ENCODE measurements at regions not wholly inside any gene's neighbourhood (a gene's known extent, or its start where the extent isn't known, plus 50 kb on each side); places are given as distances from the start of the nearest gene placed in this dataset.
"Not testable (repeated sequence)": the region's sequence is repeated elsewhere in the genome, so short reads cannot be mapped to it uniquely, and the experiment has no call there.

- DNase-seq (ENCODE audit: low spot score): no peak
These were observed 98.8 kb downstream of the BMP4 start for GRCh38 chr14:53857625-53858344.

- DNase-seq (ENCODE audit: low spot score): no peak
These were observed 101.1 kb downstream of the BMP4 start for GRCh38 chr14:53855574-53855973.

GRCh38 chr14:53855127-53855526 lies 101.5 kb downstream of the BMP4 start:
- DNase-seq (ENCODE audit: low spot score): no peak

GRCh38 chr14:53851394-53852090 lies 105.1 kb downstream of the BMP4 start:
- no peak for DNase-seq (ENCODE audit: low spot score)

GRCh38 chr14:53850714-53851296 lies 105.8 kb downstream of the BMP4 start:
- DNase-seq (ENCODE audit: low spot score): no peak

GRCh38 chr14:53849549-53849948 lies 107.1 kb downstream of the BMP4 start:
- DNase-seq (ENCODE audit: low spot score): no peak

- no peak for DNase-seq (ENCODE audit: low spot score)
These were observed 107.8 kb downstream of the BMP4 start for GRCh38 chr14:53848854-53849253.

- no peak for DNase-seq (ENCODE audit: low spot score)
These were observed 108.7 kb downstream of the BMP4 start for GRCh38 chr14:53847881-53848280.

- no peak for DNase-seq (ENCODE audit: low spot score)
These were observed 109.6 kb downstream of the BMP4 start for GRCh38 chr14:53847057-53847456.

- no peak for DNase-seq (ENCODE audit: low spot score)
These were observed 110.6 kb downstream of the BMP4 start for GRCh38 chr14:53845813-53846693.

- no peak for DNase-seq (ENCODE audit: low spot score)
These were observed 113.7 kb downstream of the BMP4 start for GRCh38 chr14:53842938-53843337.

- DNase-seq (ENCODE audit: low spot score): no peak
These were observed 115.2 kb downstream of the BMP4 start for GRCh38 chr14:53841109-53842099.

- DNase-seq (ENCODE audit: low spot score): no peak
These were observed 116.2 kb downstream of the BMP4 start for GRCh38 chr14:53840444-53840843.

- DNase-seq (ENCODE audit: low spot score): no peak
These were observed 118.3 kb downstream of the BMP4 start for GRCh38 chr14:53838374-53838773.

GRCh38 chr14:53837656-53838055 lies 119.0 kb downstream of the BMP4 start:
- not testable (repeated sequence) for DNase-seq (ENCODE audit: low spot score)

GRCh38 chr14:53836551-53836950 lies 120.1 kb downstream of the BMP4 start:
- DNase-seq (ENCODE audit: low spot score): no peak

GRCh38 chr14:53828820-53829219 lies 127.8 kb downstream of the BMP4 start:
- no peak for DNase-seq (ENCODE audit: low spot score)

- DNase-seq (ENCODE audit: low spot score): no peak
These were observed 132.6 kb downstream of the BMP4 start for GRCh38 chr14:53824061-53824460.

GRCh38 chr14:53814392-53814791 lies 142.2 kb downstream of the BMP4 start:
- no peak for DNase-seq (ENCODE audit: low spot score)

GRCh38 chr14:53810221-53810620 lies 146.4 kb downstream of the BMP4 start:
- DNase-seq (ENCODE audit: low spot score): no peak

- no peak for DNase-seq (ENCODE audit: low spot score)
These were observed 148.6 kb downstream of the BMP4 start for GRCh38 chr14:53808042-53808441.
